Adrenal gland (tissue), 9 donors: ENCODE measurements at regions not wholly inside any gene's neighbourhood (a gene's known extent, or its start where the extent isn't known, plus 50 kb on each side); places are given as distances from the start of the nearest gene placed in this dataset.

Source experiments
- DNase-seq, 7 donors: peaks; one replicate each; pipeline ENCODE4 v3.0.0-alpha.2; 2019 to 2020
- H3K27ac ChIP-seq, 5 donors: fragments of 200-600 bp; sonication (generic) in 4 of 5; 1 replicate in 3 of 5; 2 replicates in 2 of 5; pipeline versions ENCODE4 v1.5.1 to v1.8.0; 2016 to 2020; ENCODE audit warnings: mild to moderate bottlenecking in 1 of 5
- H3K27me3 ChIP-seq: fragments of 200-600 bp; 2 replicates; pipeline ENCODE4 v1.8.0; 2021
- H3K36me3 ChIP-seq, 2 donors: fragments of 200-600 bp; replicated peaks in 1 of 2; 1 replicate in 1 of 2; 2 replicates in 1 of 2; pipeline versions ENCODE4 v1.5.1 to v1.8.0; 2018 to 2022
- H3K4me1 ChIP-seq, 2 donors: fragments of 200-600 bp; replicated peaks in 1 of 2; 1 replicate in 1 of 2; 2 replicates in 1 of 2; pipeline versions ENCODE4 v1.5.1 to v1.8.0; 2018 to 2021
- H3K4me3 ChIP-seq, 4 donors: fragments of 200-600 bp; sonication (generic) in 3 of 4; one replicate each; pipeline ENCODE4 v1.5.1; 2016 to 2018
- H3K9me3 ChIP-seq, 3 donors: fragments of 200-600 bp; sonication (generic) in 1 of 3; replicated peaks in 1 of 3; 1 replicate in 2 of 3; 2 replicates in 1 of 3; pipeline versions ENCODE4 v1.5.1 to v1.8.0; 2016 to 2021
- CTCF ChIP-seq, 6 experiments: fragments of 450-650 bp in 4 of 6; fragments of 200-600 bp in 2 of 6; sonication (generic) in 1 of 6; IDR thresholded peaks; 1 replicate in 5 of 6; 2 replicates in 1 of 6; pipeline versions ENCODE4 v1.5.1 to v1.8.0; 2016 to 2021; ENCODE audit warnings: antibody characterized with exemption in 6 of 6, mild to moderate bottlenecking in 2 of 6, moderate library complexity in 1 of 6
- POLR2A ChIP-seq, 2 donors: fragments of 450-650 bp; IDR thresholded peaks; one replicate each; pipeline ENCODE4 v1.6.1; 2017; ENCODE audit warnings: antibody characterized with exemption in 2 of 2, mild to moderate bottlenecking in 2 of 2, moderate library complexity in 1 of 2
- WGBS, 4 donors: extraction: QIAGEN DNeasy Blood & Tissue Kit in 2 of 4; methylation state at CpG; one replicate each; pipeline versions ENCODE4 v1.1.5 to v1.1.7; 2013 to 2017; 5-methylcytosine and 5-hydroxymethylcytosine counted together
- intact Hi-C, 2 donors: fragments of 100-400 bp; cut with DNase I; formaldehyde crosslinking; loops; one replicate each; pipeline versions ENCODE4 v1.14.1 to v1.15.0; 2022 to 2023
- donor health status: healthy with polysubstance abuse.
- donor health status: Bipolar disorder and iron deficiency.
- donor health status: DM: yes; HTN: yes; CAD: no.
- donor health status: DM: no; HTN: no; CAD: no.
- donor health status: DM: no; HTN: no; CAD: no.

- Histone ChIP-seq H3K27ac (no peak overlapping the region), H3K9me3 (no peaks in the 10 kb centered on the region), H3K27me3 (no peaks in the 10 kb centered on the region), H3K36me3 (no peaks in the 10 kb centered on the region), H3K4me1 (no peaks in the 10 kb centered on the region), H3K4me3 (no peak overlapping the region)
- peak in 1 of 7 donors; percentile 18 for DNase-seq
- no peak for TF ChIP-seq POLR2A (IDR thresholded peaks at IDR 0.05)
- intact Hi-C loops = no loop called here
- WGBS, 4 donors = 85 to 91% (median 89%) methylated on average over 4 of the region's 4 CpGs
Observed at GRCh38 chr15:26024241-26024640, 161.1 kb upstream of the ATP10A start.

- 72 to 89% (median 78%) methylated on average over 5 of the region's 5 CpGs for WGBS, 4 donors
- intact Hi-C loops = no loop called here
- Histone ChIP-seq H3K9me3 (no peaks in the 10 kb centered on the region), H3K27me3 (no peaks in the 10 kb centered on the region), H3K27ac (no peak overlapping the region), H3K36me3 (no peaks in the 10 kb centered on the region), H3K4me3 (no peak overlapping the region), H3K4me1 (no peaks in the 10 kb centered on the region)
- no peak for DNase-seq
- TF ChIP-seq POLR2A (IDR thresholded peaks at IDR 0.05) = no peak
- no peak for TF ChIP-seq CTCF (IDR thresholded peaks at IDR 0.05)
Observed at GRCh38 chr15:26023691-26024090, 160.6 kb upstream of the ATP10A start.

GRCh38 chr15:26023231-26023630 is 160.1 kb upstream of the ATP10A start:
- no peaks in the 10 kb centered on the region for H3K9me3 ChIP-seq
- H3K36me3 ChIP-seq = no peaks in the 10 kb centered on the region
- H3K27ac ChIP-seq = no peak overlapping the region
- H3K4me1 ChIP-seq = no peaks in the 10 kb centered on the region
- H3K4me3 ChIP-seq = no peak overlapping the region
- WGBS, 4 donors = 76 to 89% (median 83%) methylated on average over 10 of the region's 10 CpGs
- no peaks in the 10 kb centered on the region for H3K27me3 ChIP-seq
- intact Hi-C loops = no loop called here
- DNase-seq = peak in 1 of 7 donors; percentile 28
- TF ChIP-seq POLR2A (IDR thresholded peaks at IDR 0.05) (no peak), CTCF (IDR thresholded peaks at IDR 0.05) (no peak)

- no peak overlapping the region for H3K4me3 ChIP-seq
- peak in 1 of 7 donors; percentile 4 for DNase-seq
- H3K9me3 ChIP-seq = no peaks in the 10 kb centered on the region
- H3K36me3 ChIP-seq = no peaks in the 10 kb centered on the region
- WGBS, 4 donors = 57 to 71% (median 63%) methylated on average over 8 of the region's 8 CpGs
- H3K27ac ChIP-seq = no peak overlapping the region
- H3K4me1 ChIP-seq = no peaks in the 10 kb centered on the region
- TF ChIP-seq POLR2A (IDR thresholded peaks at IDR 0.05) (no peak), CTCF (IDR thresholded peaks at IDR 0.05) (no peak)
- H3K27me3 ChIP-seq = no peaks in the 10 kb centered on the region
- intact Hi-C loops = no loop called here
Observed at GRCh38 chr15:26020871-26021270, 157.7 kb upstream of the ATP10A start.

- TF ChIP-seq CTCF (IDR thresholded peaks at IDR 0.05) = no peak
- TF ChIP-seq POLR2A (IDR thresholded peaks at IDR 0.05) = no peak
- 88 to 98% (median 91%) methylated on average over 5 to 7 of the region's 7 CpGs for WGBS, 4 donors
- Histone ChIP-seq H3K4me1 (no peaks in the 10 kb centered on the region), H3K27me3 (no peaks in the 10 kb centered on the region), H3K9me3 (no peaks in the 10 kb centered on the region), H3K36me3 (no peaks in the 10 kb centered on the region), H3K27ac (no peak overlapping the region), H3K4me3 (no peak overlapping the region)
- no peak for DNase-seq
- intact Hi-C loops = no loop called here
Observed at GRCh38 chr15:26017665-26018064, 154.5 kb upstream of the ATP10A start.
